Pancreas (tissue), 10 donors: ENCODE measurements at regions not wholly inside any gene's neighbourhood (a gene's known extent, or its start where the extent isn't known, plus 50 kb on each side); places are given as distances from the start of the nearest gene placed in this dataset.

Source experiments
- ATAC-seq, 4 donors: fragments of 200-7000 bp; cut with Tn5 transposase; one replicate each; pipeline versions ENCODE4 v1.8.0 to v1.9.1; 2020; ENCODE audit warnings: mild to moderate bottlenecking in 4 of 4, moderate library complexity in 4 of 4
- DNase-seq, 6 donors: peaks; one replicate each; pipeline ENCODE4 v3.0.0-alpha.2; 2020
- FAIRE-seq: peaks from 2 replicates; lab custom pipeline; 2012; peaks lifted over from hg19 to GRCh38; lab: Jason Lieb, UNC
- H3K27ac ChIP-seq, 4 donors: fragments of 200-600 bp; sonication (generic); 1 replicate in 3 of 4; 2 replicates in 1 of 4; pipeline versions ENCODE4 v1.5.0 to v1.8.0; 2020
- H3K27me3 ChIP-seq, 4 donors: fragments of 200-600 bp; one replicate each; pipeline ENCODE4 v1.8.0; 2021
- H3K36me3 ChIP-seq, 3 donors: fragments of 200-600 bp; sonication (generic) in 1 of 3; one replicate each; pipeline versions ENCODE4 v1.5.0 to v1.8.0; 2020 to 2021
- H3K4me1 ChIP-seq, 3 donors: fragments of 200-600 bp; one replicate each; pipeline ENCODE4 v1.8.0; 2021
- H3K4me3 ChIP-seq, 4 donors: fragments of 200-600 bp; sonication (generic) in 2 of 4; one replicate each; pipeline versions ENCODE4 v1.5.0 to v1.8.0; 2020 to 2021
- H3K9me3 ChIP-seq, 4 donors: fragments of 200-600 bp; one replicate each; pipeline ENCODE4 v1.8.0; 2021
- WGBS, 2 donors: extraction: QIAGEN DNeasy Blood & Tissue Kit; methylation state at CpG; one replicate each; pipeline ENCODE4 v1.1.7; 2013; 5-methylcytosine and 5-hydroxymethylcytosine counted together
- intact Hi-C, 3 donors: fragments of 100-400 bp; cut with DNase I; formaldehyde crosslinking; loops; one replicate each; pipeline versions ENCODE4 v1.11.1 to v1.14.2; 2022
- TF ChIP-seq, protein P1 (sequence below), 4 donors: fragments of 200-600 bp; sonication (generic) in 3 of 4; IDR thresholded peaks; one replicate each; pipeline versions ENCODE4 v1.5.0 to v1.8.0; 2021; ENCODE audit warnings: antibody characterized with exemption in 4 of 4
- donor health status: healthy with polysubstance abuse.
- donor health status: DM: no; HTN: no; CAD: no; lungs with moderate emphysema.
- donor health status: DM: no; HTN: no; CAD: no.
- donor health status: control.
- donor health status: control.
- donor health status: Bipolar disorder and iron deficiency.
- donor health status: DM: yes; HTN: yes; CAD: no.
- donor health status: DM: no; HTN: no; CAD: no.
- donor health status: DM: no; HTN: no; CAD: no.
- donor health status: DM: yes; HTN: yes; CAD: no.

- DNase-seq: no peak
- Histone ChIP-seq H3K36me3 (no peaks in the 10 kb centered on the region), H3K9me3 (peaks cover 0 to 4% (median 0%) of the 10 kb centered on the region in 4 donors), H3K27me3 (no peaks in the 10 kb centered on the region), H3K4me1 (no peaks in the 10 kb centered on the region), H3K4me3 (no peak overlapping the region), H3K27ac (no peak overlapping the region)
- TF ChIP-seq, protein P1, sequence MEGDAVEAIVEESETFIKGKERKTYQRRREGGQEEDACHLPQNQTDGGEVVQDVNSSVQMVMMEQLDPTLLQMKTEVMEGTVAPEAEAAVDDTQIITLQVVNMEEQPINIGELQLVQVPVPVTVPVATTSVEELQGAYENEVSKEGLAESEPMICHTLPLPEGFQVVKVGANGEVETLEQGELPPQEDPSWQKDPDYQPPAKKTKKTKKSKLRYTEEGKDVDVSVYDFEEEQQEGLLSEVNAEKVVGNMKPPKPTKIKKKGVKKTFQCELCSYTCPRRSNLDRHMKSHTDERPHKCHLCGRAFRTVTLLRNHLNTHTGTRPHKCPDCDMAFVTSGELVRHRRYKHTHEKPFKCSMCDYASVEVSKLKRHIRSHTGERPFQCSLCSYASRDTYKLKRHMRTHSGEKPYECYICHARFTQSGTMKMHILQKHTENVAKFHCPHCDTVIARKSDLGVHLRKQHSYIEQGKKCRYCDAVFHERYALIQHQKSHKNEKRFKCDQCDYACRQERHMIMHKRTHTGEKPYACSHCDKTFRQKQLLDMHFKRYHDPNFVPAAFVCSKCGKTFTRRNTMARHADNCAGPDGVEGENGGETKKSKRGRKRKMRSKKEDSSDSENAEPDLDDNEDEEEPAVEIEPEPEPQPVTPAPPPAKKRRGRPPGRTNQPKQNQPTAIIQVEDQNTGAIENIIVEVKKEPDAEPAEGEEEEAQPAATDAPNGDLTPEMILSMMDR (IDR thresholded peaks at IDR 0.05): no peak
- no peak for FAIRE-seq
- intact Hi-C loops: no loop called here
- 46 to 60% methylated on average over 3 of the region's 3 CpGs for WGBS, 2 donors
- no peak for ATAC-seq
Observed at GRCh38 chr12:126760092-126760491, 1506.9 kb upstream of the TMEM132C start.

DNA sequence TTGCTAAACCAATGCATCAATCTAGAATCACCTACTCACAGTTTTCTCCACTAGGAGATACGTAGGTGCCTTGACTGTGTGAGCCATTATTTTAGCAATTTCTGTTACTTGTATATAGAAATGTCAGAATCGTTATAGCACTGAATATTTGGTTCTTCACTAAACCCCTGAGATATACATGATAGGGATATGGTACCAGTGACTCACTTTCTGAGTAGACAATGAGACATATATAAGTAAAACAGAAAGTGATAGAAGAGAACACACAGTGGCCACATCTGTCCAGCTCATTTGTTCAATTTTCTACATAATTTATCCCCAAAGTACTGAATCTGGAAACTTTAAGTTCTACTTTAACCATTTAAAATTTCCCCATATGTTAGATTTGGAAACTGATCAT is 1505.5 kb upstream of the TMEM132C start:
- intact Hi-C loops: no loop called here
- FAIRE-seq: no peak
- WGBS, 2 donors: 68 to 74% methylated on average over 2 of the region's 2 CpGs
- Histone ChIP-seq H3K4me1 (no peaks in the 10 kb centered on the region), H3K27ac (no peak overlapping the region), H3K27me3 (no peaks in the 10 kb centered on the region), H3K4me3 (no peak overlapping the region), H3K36me3 (no peaks in the 10 kb centered on the region), H3K9me3 (peaks cover 0 to 4% (median 0%) of the 10 kb centered on the region in 4 donors)
- ATAC-seq: no peak
- TF ChIP-seq, protein P1 (IDR thresholded peaks at IDR 0.05): no peak
- DNase-seq: no peak

- Histone ChIP-seq H3K36me3 (no peaks in the 10 kb centered on the region), H3K27me3 (no peaks in the 10 kb centered on the region), H3K4me3 (no peak overlapping the region), H3K27ac (no peak overlapping the region), H3K9me3 (peaks cover 0 to 4% (median 0%) of the 10 kb centered on the region in 4 donors), H3K4me1 (no peaks in the 10 kb centered on the region)
- DNase-seq (no peak), FAIRE-seq (no peak), ATAC-seq (no peak)
- TF ChIP-seq, protein P1 (IDR thresholded peaks at IDR 0.05): no peak
- intact Hi-C loops: no loop called here
- WGBS, 2 donors: 76 to 78% methylated on average over 4 of the region's 4 CpGs
Observed at GRCh38 chr12:126762150-126762549, 1504.8 kb upstream of the TMEM132C start.

DNA sequence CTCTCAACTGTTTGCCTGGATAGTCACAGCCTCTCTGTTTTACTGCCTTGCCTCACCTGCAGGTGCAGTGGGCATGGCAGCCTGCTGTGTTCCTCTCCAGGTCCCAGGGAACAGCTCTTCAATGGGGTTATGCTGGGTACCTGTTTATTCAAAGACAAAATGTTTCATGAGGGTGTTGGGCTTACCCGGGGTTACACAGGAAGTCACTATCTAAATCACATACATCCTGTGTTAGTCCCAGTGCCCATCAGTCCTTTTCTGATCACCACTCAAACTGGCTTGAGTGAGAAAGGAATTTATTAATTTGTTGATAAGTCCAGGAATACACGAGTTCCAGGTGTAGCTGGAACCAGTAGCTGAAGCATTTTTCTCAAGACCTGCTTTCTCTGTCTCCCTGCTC is 1503.6 kb upstream of the TMEM132C start:
- intact Hi-C loops: no loop called here
- DNase-seq (no peak), ATAC-seq (no peak), FAIRE-seq (no peak)
- Histone ChIP-seq H3K27ac (no peak overlapping the region), H3K4me3 (no peak overlapping the region), H3K9me3 (peaks cover 0 to 4% (median 0%) of the 10 kb centered on the region in 4 donors), H3K27me3 (no peaks in the 10 kb centered on the region), H3K36me3 (no peaks in the 10 kb centered on the region), H3K4me1 (no peaks in the 10 kb centered on the region)
- 56 to 65% methylated on average over 2 of the region's 2 CpGs for WGBS, 2 donors
- TF ChIP-seq, protein P1 (IDR thresholded peaks at IDR 0.05): no peak

GRCh38 chr12:126767334-126767733 is 1499.6 kb upstream of the TMEM132C start:
- intact Hi-C loops: no loop called here
- TF ChIP-seq, protein P1 (IDR thresholded peaks at IDR 0.05): no peak
- ATAC-seq (no peak), FAIRE-seq (no peak), DNase-seq (no peak)
- Histone ChIP-seq H3K27me3 (no peaks in the 10 kb centered on the region), H3K36me3 (no peaks in the 10 kb centered on the region), H3K4me3 (no peak overlapping the region), H3K4me1 (no peaks in the 10 kb centered on the region), H3K27ac (no peak overlapping the region), H3K9me3 (peaks cover 0 to 4% (median 0%) of the 10 kb centered on the region in 4 donors)
- WGBS, 2 donors: 81% methylated on average over 8 of the region's 8 CpGs
